K562 (cell line): ENCODE measurements at regions not wholly inside any gene's neighbourhood (a gene's known extent, or its start where the extent isn't known, plus 50 kb on each side); places are given as distances from the start of the nearest gene placed in this dataset.

Source experiments
- ATAC-seq: fragments of 200-7000 bp; cut with Tn5 transposase; 3 replicates; pipeline ENCODE4 v1.9.1; 2020; ENCODE audit warnings: moderate library complexity
- BruUV-seq: library from RNA; stranded (reverse); fragments of 400-500 nt; replicated peaks from 2 replicates; lab custom pipeline; 2021; lab: Mats Ljungman, UMichigan
- CTCF ChIA-PET: fragments of 300-600 bp; formaldehyde crosslinking; extraction: SDS; loops from one replicate; lab custom pipeline; 2021; ENCODE audit warnings: low intra/inter-chr PET ratio; lab: Yijun Ruan, JAX
- POLR2A ChIA-PET: fragments of 300-600, 350-650 bp; sonication (Branson Sonifier 250); formaldehyde crosslinking; extraction: SDS; loops from one replicate; lab custom pipeline; 2021; ENCODE audit warnings: antibody characterized with exemption, inconsistent platforms; lab: Yijun Ruan, JAX
- DNase-seq, 4 experiments: peaks; one replicate each; pipeline versions ENCODE4 v3.0.0 to v3.0.0-alpha.2; 2011 to 2018; ENCODE audit warnings: low spot score in 3 of 4, mixed read lengths in 3 of 4; ENCODE audit errors: extremely low read depth in 1 of 4
- FAIRE-seq: peaks from 2 replicates; lab custom pipeline; 2011; peaks lifted over from hg19 to GRCh38; lab: Jason Lieb, UNC
- H2AFZ ChIP-seq: 2 replicates; pipeline ENCODE4 v1.6.0; 2011; ENCODE audit warnings: low read depth, low read length, control low read depth, inconsistent platforms
- H3K27ac ChIP-seq: fragments of 200-600 bp; 3 replicates; pipeline ENCODE4 v1.8.0; 2011; ENCODE audit warnings: low read depth, mild to moderate bottlenecking, control low read depth, inconsistent platforms, low read length, moderate library complexity, mixed read lengths; ENCODE audit errors: extremely low read depth
- H3K27me3 ChIP-seq, 2 experiments: fragments of 300-600 bp in 1 of 2; 2 replicates in 1 of 2; 3 replicates in 1 of 2; pipeline versions ENCODE4 v1.6.0 to v1.8.0; 2011; ENCODE audit warnings: inconsistent platforms in 2 of 2, low read length in 2 of 2, mild to moderate bottlenecking in 1 of 2, mixed read lengths in 1 of 2, moderate library complexity in 1 of 2; ENCODE audit not compliant: control insufficient read depth in 2 of 2, insufficient read depth in 2 of 2
- H3K36me3 ChIP-seq: fragments of 300-600 bp; 3 replicates; pipeline ENCODE4 v1.8.0; 2011; ENCODE audit warnings: mild to moderate bottlenecking, low read length, inconsistent platforms; ENCODE audit not compliant: control insufficient read depth, insufficient read depth
- H3K4me1 ChIP-seq, 2 experiments: fragments of 200-600 bp in 1 of 2; replicated peaks in 1 of 2; 2 replicates in 1 of 2; 3 replicates in 1 of 2; pipeline versions ENCODE4 v1.5.1 to v1.8.0; 2011; ENCODE audit warnings: inconsistent platforms in 2 of 2, low read length in 2 of 2, mild to moderate bottlenecking in 1 of 2, mixed read lengths in 1 of 2, moderate library complexity in 1 of 2; ENCODE audit not compliant: control insufficient read depth in 2 of 2, insufficient read depth in 2 of 2
- H3K4me2 ChIP-seq: 2 replicates; pipeline ENCODE4 v1.6.1; 2011; ENCODE audit warnings: low read length, control low read depth, inconsistent platforms, mixed read lengths; ENCODE audit not compliant: insufficient read depth
- H3K4me3 ChIP-seq: fragments of 200-600 bp; sonication (generic), shearing (Covaris generic); 2 replicates; pipeline ENCODE4 v1.5.1; 2016; ENCODE audit warnings: control low read depth, inconsistent platforms
- H3K79me2 ChIP-seq: fragments of 200-600 bp; 3 replicates; pipeline ENCODE4 v1.8.0; 2011; ENCODE audit warnings: low read length, inconsistent platforms; ENCODE audit not compliant: control insufficient read depth, insufficient read depth
- H3K9ac ChIP-seq, 2 experiments: 2 replicates each; pipeline versions ENCODE4 v1.6.0 to v1.6.1; 2011; ENCODE audit warnings: low read depth in 2 of 2, low read length in 2 of 2, control low read depth in 1 of 2, inconsistent platforms in 1 of 2, mild to moderate bottlenecking in 1 of 2, mixed read lengths in 1 of 2; ENCODE audit not compliant: insufficient read depth in 1 of 2
- H3K9me1 ChIP-seq: one replicate; pipeline ENCODE4 v1.6.0; 2011; ENCODE audit warnings: inconsistent platforms, mild to moderate bottlenecking, low read length, moderate library complexity; ENCODE audit not compliant: control insufficient read depth, insufficient read depth
- H3K9me3 ChIP-seq: replicated peaks from 2 replicates; pipeline ENCODE4 v1.5.1; 2011; ENCODE audit warnings: low read depth, low read length, inconsistent platforms; ENCODE audit not compliant: control insufficient read depth, insufficient read depth
- H4K20me1 ChIP-seq: replicated peaks from 2 replicates; pipeline ENCODE4 v1.6.1; 2011; ENCODE audit warnings: low read length, inconsistent platforms, mixed read lengths; ENCODE audit not compliant: control insufficient read depth, insufficient read depth
- IRF2 ChIP-seq: sonication (generic); formaldehyde crosslinking; IDR thresholded peaks from 2 replicates; pipeline ENCODE4 v1.8.1; 2022; ENCODE audit warnings: mild to moderate bottlenecking, missing genetic modification reagents
- JUND ChIP-seq, 2 experiments: IDR thresholded peaks; 2 replicates in 1 of 2; 3 replicates in 1 of 2; pipeline ENCODE4 v1.6.1; 2011; ENCODE audit warnings: borderline replicate concordance in 2 of 2, low read depth in 2 of 2, low read length in 2 of 2, improper control_type of control experiment in 1 of 2, missing biosample characterization in 1 of 2, missing genetic modification characterization in 1 of 2, missing genetic modification reagents in 1 of 2
- NR2C2 ChIP-seq, 2 experiments: fragments of 200-800 bp in 1 of 2; sonication (Bioruptor generic) in 1 of 2; sonication (generic) in 1 of 2; formaldehyde crosslinking in 1 of 2; IDR thresholded peaks; 2 replicates each; pipeline versions ENCODE4 v1.6.1 to v1.8.0; 2016 to 2022; ENCODE audit warnings: mild to moderate bottlenecking in 1 of 2, missing compliant biosample characterization in 1 of 2, missing genetic modification characterization in 1 of 2, missing genetic modification reagents in 1 of 2
- PHB ChIP-seq: fragments of 250-450 bp; sonication (Bioruptor Pico); IDR thresholded peaks from 2 replicates; pipeline ENCODE4 v1.5.0; 2021
- SIRT6 ChIP-seq: IDR thresholded peaks from one replicate; pipeline ENCODE4 v1.6.1; 2012; ENCODE audit warnings: low read depth, mild to moderate bottlenecking, control low read depth, inconsistent platforms, low read length, moderate library complexity
- TBL1XR1 ChIP-seq, 2 experiments: IDR thresholded peaks; 2 replicates each; pipeline ENCODE4 v1.6.1; 2012; ENCODE audit warnings: improper control_type of control experiment in 2 of 2, low read length in 2 of 2, mild to moderate bottlenecking in 1 of 2
- ZNF778 ChIP-seq: fragments of 450-650 bp; formaldehyde crosslinking; IDR thresholded peaks from 2 replicates; pipeline ENCODE4 v1.4.0; 2020; ENCODE audit warnings: mild to moderate bottlenecking, moderate library complexity
- WGBS: fragments of 100-300 bp; shearing (Covaris generic); methylation state at CpG from one replicate; pipeline ENCODE4 v1.1.6; 2016; ENCODE audit warnings: low coverage, mixed read lengths; ENCODE audit not compliant: insufficient coverage; ENCODE audit errors: missing lambda C conversion rate; 5-methylcytosine and 5-hydroxymethylcytosine counted together
- in situ Hi-C: fragments of 300-500 bp; cut with MboI; formaldehyde crosslinking; loops from 4 replicates; pipeline ENCODE4 v1.15.0; 2018; ENCODE audit warnings: inconsistent platforms, mixed read lengths
- intact Hi-C: fragments of 100-400 bp; cut with micrococcal nuclease; formaldehyde crosslinking; loops from 2 replicates; pipeline ENCODE4 v1.14.2; 2022
- TF ChIP-seq, protein P1 (sequence below): fragments of 450-650 bp; IDR thresholded peaks from 2 replicates; pipeline ENCODE4 v1.6.1; 2014; ENCODE audit warnings: low read depth, mild to moderate bottlenecking, moderate library complexity, borderline replicate concordance
- TF ChIP-seq, protein P2 (sequence below): fragments of 250-450 bp; sonication (Bioruptor Pico); IDR thresholded peaks from 2 replicates; pipeline ENCODE4 v1.5.0; 2022; ENCODE audit warnings: mild to moderate bottlenecking
- TF ChIP-seq, protein P3 (sequence below): fragments of 200-800 bp; sonication (Bioruptor generic); IDR thresholded peaks from 2 replicates; pipeline ENCODE4 v1.6.1; 2017; ENCODE audit warnings: missing genetic modification characterization, missing compliant biosample characterization

- H3K9me3 ChIP-seq, result no peaks in the 10 kb centered on the region
- H3K9ac ChIP-seq, result no peak overlapping the region
- no TSS peak for BruUV-seq
- H2AFZ ChIP-seq, result no peak overlapping the region
- H3K79me2 ChIP-seq, result no peaks in the 10 kb centered on the region
- ChIA-PET POLR2A (interaction anchor here (0.7 kb wide), 1 partner anchor 1146 kb away, joined by 3 read pairs; no protein-coding TSS in a partner anchor), CTCF (no interaction called here)
- no peaks in the 10 kb centered on the region; a peak in 1 of 5 replicates for H3K4me1 ChIP-seq
- DNase-seq (no peak), FAIRE-seq (no peak), ATAC-seq (no peak)
- H4K20me1 ChIP-seq, result no peaks in the 10 kb centered on the region
- no peak overlapping the region for H3K4me3 ChIP-seq
- WGBS, result 0% methylated on average over 6 of the region's 6 CpGs
- in situ Hi-C loops, result no loop called here
- no peak for TF ChIP-seq ZNF778
- TF ChIP-seq, protein P1, sequence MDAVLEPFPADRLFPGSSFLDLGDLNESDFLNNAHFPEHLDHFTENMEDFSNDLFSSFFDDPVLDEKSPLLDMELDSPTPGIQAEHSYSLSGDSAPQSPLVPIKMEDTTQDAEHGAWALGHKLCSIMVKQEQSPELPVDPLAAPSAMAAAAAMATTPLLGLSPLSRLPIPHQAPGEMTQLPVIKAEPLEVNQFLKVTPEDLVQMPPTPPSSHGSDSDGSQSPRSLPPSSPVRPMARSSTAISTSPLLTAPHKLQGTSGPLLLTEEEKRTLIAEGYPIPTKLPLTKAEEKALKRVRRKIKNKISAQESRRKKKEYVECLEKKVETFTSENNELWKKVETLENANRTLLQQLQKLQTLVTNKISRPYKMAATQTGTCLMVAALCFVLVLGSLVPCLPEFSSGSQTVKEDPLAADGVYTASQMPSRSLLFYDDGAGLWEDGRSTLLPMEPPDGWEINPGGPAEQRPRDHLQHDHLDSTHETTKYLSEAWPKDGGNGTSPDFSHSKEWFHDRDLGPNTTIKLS, result no peak
- no peak for TF ChIP-seq PHB (CRISPR knock-in tag)
- intact Hi-C loops, result no loop called here
- H3K9me1 ChIP-seq, result no peaks in the 10 kb centered on the region
- H3K4me2 ChIP-seq, result no peak overlapping the region
- H3K27me3 ChIP-seq, result no peaks in the 10 kb centered on the region
- no peaks in the 10 kb centered on the region for H3K36me3 ChIP-seq
- H3K27ac ChIP-seq, result no peak overlapping the region
Measured at GRCh38 chr1:172776071-172776470, 117.2 kb downstream of the FASLG start.

- FAIRE-seq, result no peak
- TF ChIP-seq IRF2 (CRISPR knock-in tag) (no peak), SIRT6 (no peak), NR2C2 (CRISPR knock-in tag; IDR thresholded peaks at IDR 0.05) (no peak), NR2C2 (tag; IDR thresholded peaks at IDR 0.05) (no peak), TBL1XR1 (IDR thresholded peaks at IDR 0.05; ENCODE audit: low read length in 2 of 2) (no peak), JUND (IDR thresholded peaks at IDR 0.05; ENCODE audit: borderline replicate concordance, low read depth, low read length) (no peak), JUND (tag; IDR thresholded peaks at IDR 0.05; ENCODE audit: borderline replicate concordance, low read depth, low read length) (no peak)
- TF ChIP-seq, protein P2, sequence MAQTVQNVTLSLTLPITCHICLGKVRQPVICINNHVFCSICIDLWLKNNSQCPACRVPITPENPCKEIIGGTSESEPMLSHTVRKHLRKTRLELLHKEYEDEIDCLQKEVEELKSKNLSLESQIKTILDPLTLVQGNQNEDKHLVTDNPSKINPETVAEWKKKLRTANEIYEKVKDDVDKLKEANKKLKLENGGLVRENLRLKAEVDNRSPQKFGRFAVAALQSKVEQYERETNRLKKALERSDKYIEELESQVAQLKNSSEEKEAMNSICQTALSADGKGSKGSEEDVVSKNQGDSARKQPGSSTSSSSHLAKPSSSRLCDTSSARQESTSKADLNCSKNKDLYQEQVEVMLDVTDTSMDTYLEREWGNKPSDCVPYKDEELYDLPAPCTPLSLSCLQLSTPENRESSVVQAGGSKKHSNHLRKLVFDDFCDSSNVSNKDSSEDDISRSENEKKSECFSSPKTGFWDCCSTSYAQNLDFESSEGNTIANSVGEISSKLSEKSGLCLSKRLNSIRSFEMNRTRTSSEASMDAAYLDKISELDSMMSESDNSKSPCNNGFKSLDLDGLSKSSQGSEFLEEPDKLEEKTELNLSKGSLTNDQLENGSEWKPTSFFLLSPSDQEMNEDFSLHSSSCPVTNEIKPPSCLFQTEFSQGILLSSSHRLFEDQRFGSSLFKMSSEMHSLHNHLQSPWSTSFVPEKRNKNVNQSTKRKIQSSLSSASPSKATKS (CRISPR knock-in tag), result no peak
- TF ChIP-seq, protein P3, sequence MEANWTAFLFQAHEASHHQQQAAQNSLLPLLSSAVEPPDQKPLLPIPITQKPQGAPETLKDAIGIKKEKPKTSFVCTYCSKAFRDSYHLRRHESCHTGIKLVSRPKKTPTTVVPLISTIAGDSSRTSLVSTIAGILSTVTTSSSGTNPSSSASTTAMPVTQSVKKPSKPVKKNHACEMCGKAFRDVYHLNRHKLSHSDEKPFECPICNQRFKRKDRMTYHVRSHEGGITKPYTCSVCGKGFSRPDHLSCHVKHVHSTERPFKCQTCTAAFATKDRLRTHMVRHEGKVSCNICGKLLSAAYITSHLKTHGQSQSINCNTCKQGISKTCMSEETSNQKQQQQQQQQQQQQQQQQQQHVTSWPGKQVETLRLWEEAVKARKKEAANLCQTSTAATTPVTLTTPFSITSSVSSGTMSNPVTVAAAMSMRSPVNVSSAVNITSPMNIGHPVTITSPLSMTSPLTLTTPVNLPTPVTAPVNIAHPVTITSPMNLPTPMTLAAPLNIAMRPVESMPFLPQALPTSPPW (CRISPR knock-in tag), result no peak
Measured at GRCh38 chr1:172777767-172778166, 118.9 kb downstream of the FASLG start.

More at GRCh38 chr1:172777767-172778166, 118.9 kb downstream of the FASLG start:
- no TSS peak for BruUV-seq
- DNase-seq (no peak), ATAC-seq (no peak)
- Histone ChIP-seq H3K9me3 (no peaks in the 10 kb centered on the region), H3K9ac (no peak overlapping the region), H3K4me1 (no peaks in the 10 kb centered on the region; a peak in 1 of 5 replicates), H3K9me1 (no peaks in the 10 kb centered on the region), H4K20me1 (no peaks in the 10 kb centered on the region), H3K27ac (no peak overlapping the region), H3K36me3 (no peaks in the 10 kb centered on the region), H3K79me2 (no peaks in the 10 kb centered on the region), H2AFZ (no peak overlapping the region), H3K27me3 (no peaks in the 10 kb centered on the region), H3K4me2 (no peak overlapping the region), H3K4me3 (no peak overlapping the region)
- CTCF ChIA-PET, result interaction anchor here (0.6 kb wide), 1 partner anchor 47 kb away, joined by 3 read pairs; no protein-coding TSS in a partner anchor
- WGBS, result 3% methylated on average over 3 of the region's 3 CpGs
- in situ Hi-C loops, result no loop called here
- POLR2A ChIA-PET, result interaction anchor here (1.2 kb wide), 1 partner anchor 429 kb away, joined by 3 read pairs; the partner anchor contains the start of gene TNFSF4
- intact Hi-C loops, result no loop called here
